Fibroblast of skin of left biceps (primary cell): ENCODE measurements at regions not wholly inside any gene's neighbourhood (a gene's known extent, or its start where the extent isn't known, plus 50 kb on each side); places are given as distances from the start of the nearest gene placed in this dataset.
"Not testable (repeated sequence)": the region's sequence is repeated elsewhere in the genome, so short reads cannot be mapped to it uniquely, and the experiment has no call there.

ENCODE experiments used
- DNase-seq, 2 experiments: peaks; one replicate each; pipeline ENCODE4 v3.0.0-alpha.2; 2013; ENCODE audit warnings: low read depth in 2 of 2

DNA sequence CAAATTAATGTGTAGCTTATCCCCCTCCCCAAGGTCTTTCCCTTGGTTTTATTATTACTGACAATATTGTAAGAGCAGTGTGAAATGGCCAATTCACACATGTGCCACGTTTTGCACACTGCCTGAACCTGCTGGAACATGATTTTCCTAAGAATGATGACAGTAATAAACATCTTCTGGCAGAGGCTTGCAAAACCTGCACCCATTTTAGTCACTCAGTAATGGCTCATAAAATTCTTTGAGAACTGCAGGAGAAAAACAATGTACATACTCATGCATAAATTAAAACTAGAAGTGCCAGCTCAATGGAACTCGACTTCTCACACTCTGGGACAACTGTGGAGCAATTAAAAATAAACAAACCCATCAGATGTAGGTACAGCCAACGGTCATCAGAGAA lies 96.8 kb upstream of the POMZP3 start:
- DNase-seq, result not testable (repeated sequence)

DNA sequence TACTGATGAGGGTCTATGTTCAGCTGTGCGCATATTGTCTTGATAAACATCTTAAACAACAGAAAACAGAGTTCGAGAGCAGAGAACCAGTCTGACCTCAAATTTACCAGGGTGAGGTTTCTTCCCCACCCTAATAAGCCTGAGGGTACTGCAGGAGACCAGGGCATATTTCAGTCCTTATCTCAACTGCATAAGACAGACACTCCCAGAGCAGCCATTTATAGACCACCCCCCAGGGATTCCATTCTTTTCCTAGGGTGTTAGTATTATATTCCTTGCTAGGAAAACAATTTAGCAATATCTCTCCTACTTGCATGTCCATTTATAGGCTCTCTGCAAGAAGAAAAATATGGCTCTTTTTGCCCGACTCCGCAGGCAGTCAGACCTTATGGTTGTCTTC lies 89.5 kb upstream of the POMZP3 start:
- not testable (repeated sequence) for DNase-seq

DNA sequence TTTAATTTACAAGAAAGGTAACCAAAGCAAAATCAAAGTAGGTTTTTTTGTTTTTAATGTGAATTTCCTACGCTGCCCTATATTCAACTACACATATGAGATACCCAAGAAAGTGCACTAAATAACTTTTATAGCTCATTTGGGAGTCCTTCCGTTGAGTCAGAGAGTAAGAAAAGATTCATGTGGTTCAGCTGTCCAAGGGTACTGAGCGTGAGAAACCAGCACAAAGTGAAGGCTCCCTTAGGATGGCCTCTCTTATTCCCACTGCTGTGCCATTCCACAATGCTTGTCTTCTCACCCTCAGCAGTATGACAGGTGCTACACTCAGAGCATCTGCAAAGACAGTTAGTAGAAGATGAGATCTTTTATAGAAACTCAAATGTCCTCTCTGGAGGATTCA lies 85.8 kb upstream of the POMZP3 start:
- not testable (repeated sequence) for DNase-seq

DNA sequence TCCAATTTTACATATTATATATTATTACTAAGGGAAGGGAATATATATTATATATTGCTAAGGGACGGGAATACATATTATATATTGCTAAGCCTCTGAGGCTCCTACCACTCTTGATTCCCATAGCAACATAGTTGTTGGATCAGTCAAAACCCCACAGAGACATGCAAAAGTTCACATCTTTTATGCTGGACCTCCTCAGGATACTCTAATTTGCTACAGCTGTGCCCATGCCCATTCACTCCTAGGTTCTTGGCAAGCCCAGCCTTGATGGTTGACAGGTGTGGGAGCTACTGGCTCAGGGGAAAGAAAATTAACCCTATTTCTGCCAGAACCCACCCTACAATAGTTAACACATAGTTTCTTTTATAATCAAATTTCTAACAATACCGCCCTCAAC lies 84.6 kb upstream of the POMZP3 start:
- not testable (repeated sequence) for DNase-seq

DNA sequence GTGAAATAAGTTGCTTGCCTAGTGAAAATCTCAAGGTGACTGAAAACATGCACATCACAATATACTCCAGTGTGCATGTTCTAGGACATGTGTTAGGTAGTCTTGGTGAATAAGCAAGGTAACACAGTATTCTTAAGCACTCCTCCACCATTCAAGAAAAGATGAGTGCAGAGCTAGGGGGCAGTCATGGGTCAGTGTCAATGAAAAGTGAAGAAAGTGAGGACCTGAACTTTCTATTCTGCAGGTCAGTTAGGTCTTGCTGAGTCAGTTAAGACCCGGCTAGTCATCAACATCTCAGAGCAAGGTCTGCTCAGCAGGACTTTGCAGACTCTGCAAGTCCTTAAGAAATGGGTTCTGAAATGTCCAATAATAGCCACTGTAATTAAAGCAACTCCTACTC lies 82.6 kb upstream of the POMZP3 start:
- DNase-seq, result not testable (repeated sequence)

DNA sequence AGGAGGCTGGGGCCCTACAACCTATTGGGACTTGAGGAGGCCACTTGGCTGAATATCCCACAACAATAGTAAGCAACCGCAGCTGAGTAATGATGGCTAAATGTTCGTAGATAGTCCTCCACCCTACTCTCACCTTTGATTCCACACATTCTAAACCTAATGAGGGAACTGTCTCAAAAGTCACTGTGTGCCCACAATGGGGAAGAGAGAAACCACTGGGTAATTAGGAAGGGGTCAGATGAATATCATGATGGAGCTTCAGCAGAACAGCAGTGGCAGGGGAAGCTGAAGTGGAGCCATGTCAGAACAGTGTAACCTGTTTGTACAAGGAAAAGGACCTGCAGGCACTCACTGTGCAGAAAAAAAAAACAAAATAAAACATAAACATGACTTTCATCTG lies 81.4 kb upstream of the POMZP3 start:
- not testable (repeated sequence) for DNase-seq

DNA sequence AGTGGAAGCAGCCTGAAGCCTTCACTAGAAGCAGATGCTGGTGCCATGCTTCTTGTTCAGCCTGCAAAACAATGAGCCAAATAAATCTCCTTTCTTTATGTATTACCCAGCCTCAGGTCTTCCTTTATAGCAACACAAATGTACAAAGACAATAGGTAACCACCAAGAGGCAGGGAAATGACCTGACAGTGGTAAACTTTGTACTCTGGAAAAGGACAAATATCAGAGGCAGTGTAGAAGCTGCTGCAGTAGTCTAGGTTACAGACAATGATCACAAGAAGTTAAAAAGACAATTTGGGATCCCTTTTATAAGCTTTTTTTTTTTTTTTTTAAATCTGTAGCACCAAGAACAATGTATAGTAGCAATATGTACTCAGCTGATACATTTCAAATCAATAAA lies 76.7 kb upstream of the POMZP3 start:
- DNase-seq, result not testable (repeated sequence)

DNA sequence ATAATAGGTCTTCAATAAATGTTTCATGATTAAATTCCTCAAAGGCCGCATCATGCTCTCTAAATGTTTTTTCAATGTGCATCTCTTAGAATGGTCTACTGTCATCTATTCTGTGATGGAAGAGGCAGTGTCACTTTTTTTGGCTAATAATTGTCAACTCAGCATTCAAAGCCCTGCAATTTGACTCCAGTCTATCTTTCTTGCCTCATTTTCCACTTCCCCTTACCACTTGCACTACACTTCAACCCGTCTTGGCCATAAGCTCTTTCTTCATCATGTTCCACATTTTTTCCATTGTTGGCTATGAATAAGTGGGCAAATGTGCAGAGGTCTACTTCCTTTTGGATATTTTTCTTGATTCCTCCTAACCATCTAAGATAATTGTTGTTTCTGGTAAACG lies 59.2 kb upstream of the POMZP3 start:
- DNase-seq, result not testable (repeated sequence)

DNA sequence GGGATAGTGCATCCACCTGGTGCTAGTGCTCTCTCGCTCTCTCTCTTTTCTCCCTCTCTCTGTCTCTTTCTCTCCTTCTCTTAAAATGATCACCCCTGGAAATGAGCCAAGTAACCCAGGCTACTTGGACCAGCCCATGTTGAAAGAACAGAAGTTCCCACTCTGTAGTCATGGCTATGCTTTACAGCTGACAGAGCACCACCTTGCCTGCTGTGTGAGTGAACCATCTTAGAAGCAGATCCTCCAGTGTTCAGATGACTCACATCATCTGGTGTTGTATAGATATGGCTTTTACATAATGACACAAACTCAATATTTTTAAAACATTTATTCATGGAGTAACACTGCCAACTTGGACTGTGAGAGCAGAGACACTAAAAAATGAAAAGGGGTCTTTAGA lies 57.7 kb upstream of the POMZP3 start:
- DNase-seq, result not testable (repeated sequence)

DNA sequence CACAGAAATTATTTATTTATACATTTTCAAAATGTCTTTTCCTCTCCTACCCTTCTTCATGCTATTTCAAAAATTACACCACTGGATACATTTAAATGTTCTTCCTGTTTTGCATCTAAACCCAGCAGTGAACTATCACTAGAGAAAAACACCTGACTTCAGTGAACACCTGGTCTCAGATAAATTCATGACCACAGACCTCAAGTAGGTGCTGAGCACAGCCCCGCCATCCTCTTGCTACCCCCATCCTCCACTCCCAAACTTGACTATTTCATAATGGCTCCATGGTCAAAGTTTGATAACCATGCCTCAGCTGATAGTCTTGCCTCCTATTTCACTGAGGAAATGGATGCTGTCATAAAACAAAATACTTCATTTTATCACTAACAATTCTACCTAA lies 56.6 kb upstream of the POMZP3 start:
- not testable (repeated sequence) for DNase-seq

DNA sequence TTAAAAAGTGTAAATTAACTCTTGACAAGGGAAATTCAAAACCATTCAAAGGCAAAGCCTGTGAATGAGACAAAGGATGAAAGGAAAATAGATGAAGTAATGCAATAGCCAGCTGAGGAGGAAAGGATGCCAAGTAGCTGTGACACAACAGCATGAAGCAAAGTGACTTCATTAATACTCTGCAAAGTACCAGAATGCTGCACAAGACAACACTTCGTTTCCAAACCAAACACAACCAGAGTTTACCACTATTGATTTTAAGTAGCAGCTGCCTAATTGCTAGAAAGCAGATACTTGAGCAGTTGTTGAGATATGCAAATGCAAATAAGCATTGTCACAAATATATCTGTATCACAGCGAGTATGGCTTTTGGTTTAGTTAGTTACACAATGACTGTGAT lies 54.7 kb upstream of the POMZP3 start:
- DNase-seq, result not testable (repeated sequence)

DNA sequence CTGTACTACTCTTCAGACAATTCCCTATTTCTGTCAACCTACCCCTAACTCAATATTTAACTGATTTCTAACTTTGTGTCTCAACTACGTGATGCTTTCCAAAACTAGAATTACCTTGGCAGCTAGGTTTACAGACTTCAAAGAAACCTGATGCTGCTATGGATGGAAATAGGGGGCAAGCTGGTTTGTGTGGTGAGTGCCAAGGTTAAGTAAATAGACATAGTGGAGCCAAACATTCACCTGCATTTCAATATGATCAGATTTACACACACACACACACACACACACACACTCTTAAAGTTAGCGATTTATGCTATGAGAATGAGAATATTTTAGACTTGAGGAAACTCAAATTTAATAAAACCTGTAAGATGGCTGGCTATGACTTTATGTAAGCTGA lies 52.1 kb upstream of the POMZP3 start:
- DNase-seq, result not testable (repeated sequence)

DNA sequence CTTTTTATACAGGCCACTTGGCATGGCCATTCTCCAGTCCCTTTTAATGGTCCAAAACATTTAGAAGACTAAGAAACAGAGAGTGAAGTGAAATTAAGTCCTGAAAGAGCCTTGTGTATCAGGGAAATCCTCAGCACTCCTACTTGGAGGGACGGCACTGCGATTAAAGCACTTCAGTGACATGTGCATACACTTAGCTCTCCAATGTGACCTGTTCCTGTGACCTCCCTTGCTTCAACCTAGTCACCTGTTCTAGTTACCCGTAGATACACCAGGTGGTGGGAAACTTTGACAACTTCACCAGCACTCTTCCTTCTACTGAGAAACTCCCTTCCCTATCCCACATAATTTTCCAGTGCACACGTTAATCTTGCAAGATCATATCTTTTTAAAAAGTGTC lies 51.4 kb upstream of the POMZP3 start:
- DNase-seq, result not testable (repeated sequence)

DNA sequence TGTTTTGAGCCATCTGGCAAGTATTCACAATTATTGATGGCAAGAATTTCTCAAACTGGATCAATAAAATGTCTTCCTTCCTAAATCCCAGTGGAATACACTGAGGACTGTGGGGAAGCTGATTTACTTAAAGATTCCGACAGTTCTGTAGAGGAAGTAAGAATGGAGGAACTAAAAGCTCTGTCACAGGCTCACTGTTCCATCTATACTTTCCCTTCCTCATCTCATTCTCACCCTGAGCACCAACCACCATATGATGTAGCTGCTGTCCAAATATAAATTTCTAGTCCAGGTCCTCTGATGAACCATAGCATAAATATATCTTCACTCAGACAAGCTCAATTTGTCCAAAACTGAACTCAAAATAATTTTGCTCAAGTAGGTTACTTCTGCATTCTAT lies 49.8 kb upstream of the POMZP3 start:
- not testable (repeated sequence) for DNase-seq
